GM10248 (cell line): ENCODE measurements at regions not wholly inside any gene's neighbourhood (a gene's known extent, or its start where the extent isn't known, plus 50 kb on each side); places are given as distances from the start of the nearest gene placed in this dataset.
A peak's percentile ranks its signal among the peaks of the same experiment; 100 is the strongest.
"Not testable (repeated sequence)": the region's sequence is repeated elsewhere in the genome, so short reads cannot be mapped to it uniquely, and the experiment has no call there.

Source experiments
- CTCF ChIA-PET: fragments of 300-600 bp; sonication (Branson Sonifier 250); formaldehyde crosslinking; extraction: SDS; loops from one replicate; lab custom pipeline; 2021; ENCODE audit warnings: antibody characterized with exemption; lab: Yijun Ruan, JAX
- POLR2A ChIA-PET: fragments of 350-650 bp; sonication (Branson Sonifier 250); formaldehyde crosslinking; extraction: SDS; loops from one replicate; lab custom pipeline; 2020; ENCODE audit warnings: antibody characterized with exemption; lab: Yijun Ruan, JAX
- DNase-seq: peaks from one replicate; pipeline ENCODE4 v3.0.0; 2012; ENCODE audit errors: extremely low spot score
- TF ChIP-seq, protein P1 (sequence below): IDR thresholded peaks from 2 replicates; pipeline ENCODE4 v1.5.1; 2012; ENCODE audit warnings: mild to moderate bottlenecking, low read depth; ENCODE audit errors: extremely low read depth, missing control alignments, control extremely low read depth

DNA sequence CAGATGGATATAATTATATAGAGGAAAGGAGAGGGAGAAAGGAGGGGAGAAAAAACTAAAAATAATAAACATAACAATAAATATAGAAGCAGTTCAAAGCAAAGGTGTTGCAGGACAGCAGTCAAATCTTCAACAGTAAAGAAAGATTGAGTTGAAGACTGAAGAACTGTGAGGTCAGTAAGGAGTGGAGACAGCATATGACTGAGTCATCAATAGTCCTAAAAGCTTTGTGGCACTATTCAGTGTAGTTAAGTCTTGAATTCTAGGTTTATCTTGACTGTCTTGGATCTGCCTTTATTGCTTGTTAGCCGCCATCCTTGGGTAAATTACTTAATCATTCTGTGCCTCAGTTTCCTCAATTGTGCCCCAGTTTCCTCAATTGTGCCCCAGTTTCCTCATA, 137.0 kb downstream of the MRPS30 start:
- POLR2A ChIA-PET = no interaction called here
- DNase-seq = no peak
- TF ChIP-seq, protein P1, sequence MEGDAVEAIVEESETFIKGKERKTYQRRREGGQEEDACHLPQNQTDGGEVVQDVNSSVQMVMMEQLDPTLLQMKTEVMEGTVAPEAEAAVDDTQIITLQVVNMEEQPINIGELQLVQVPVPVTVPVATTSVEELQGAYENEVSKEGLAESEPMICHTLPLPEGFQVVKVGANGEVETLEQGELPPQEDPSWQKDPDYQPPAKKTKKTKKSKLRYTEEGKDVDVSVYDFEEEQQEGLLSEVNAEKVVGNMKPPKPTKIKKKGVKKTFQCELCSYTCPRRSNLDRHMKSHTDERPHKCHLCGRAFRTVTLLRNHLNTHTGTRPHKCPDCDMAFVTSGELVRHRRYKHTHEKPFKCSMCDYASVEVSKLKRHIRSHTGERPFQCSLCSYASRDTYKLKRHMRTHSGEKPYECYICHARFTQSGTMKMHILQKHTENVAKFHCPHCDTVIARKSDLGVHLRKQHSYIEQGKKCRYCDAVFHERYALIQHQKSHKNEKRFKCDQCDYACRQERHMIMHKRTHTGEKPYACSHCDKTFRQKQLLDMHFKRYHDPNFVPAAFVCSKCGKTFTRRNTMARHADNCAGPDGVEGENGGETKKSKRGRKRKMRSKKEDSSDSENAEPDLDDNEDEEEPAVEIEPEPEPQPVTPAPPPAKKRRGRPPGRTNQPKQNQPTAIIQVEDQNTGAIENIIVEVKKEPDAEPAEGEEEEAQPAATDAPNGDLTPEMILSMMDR = no peak
- CTCF ChIA-PET = no interaction called here

DNA sequence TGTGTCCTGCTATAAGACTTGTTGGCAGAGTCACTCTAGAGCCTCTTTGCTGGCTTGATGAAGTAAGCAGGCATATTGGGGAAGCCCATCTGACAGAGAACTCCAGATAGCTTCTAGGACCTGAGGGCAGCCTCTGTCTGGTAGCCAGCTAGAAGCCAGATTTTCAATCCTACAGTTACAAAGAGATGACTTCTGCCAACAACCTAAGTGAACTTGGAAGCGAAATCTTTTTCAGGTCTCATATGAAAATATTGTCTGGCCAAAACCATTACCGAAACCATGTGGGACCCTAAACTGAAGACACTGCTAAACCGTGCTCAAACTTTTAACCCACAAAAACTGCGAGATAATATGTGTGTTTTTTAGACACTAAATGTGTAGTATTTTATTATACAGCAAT, 140.9 kb downstream of the MRPS30 start:
- DNase-seq = no peak
- ChIA-PET CTCF (interaction anchor here (1.3 to 1.6 kb wide), 2 partner anchors 16 to 61 kb away, joined by 3 read pairs; no protein-coding TSS in a partner anchor), POLR2A (no interaction called here)
- TF ChIP-seq, protein P1 = no peak

DNA sequence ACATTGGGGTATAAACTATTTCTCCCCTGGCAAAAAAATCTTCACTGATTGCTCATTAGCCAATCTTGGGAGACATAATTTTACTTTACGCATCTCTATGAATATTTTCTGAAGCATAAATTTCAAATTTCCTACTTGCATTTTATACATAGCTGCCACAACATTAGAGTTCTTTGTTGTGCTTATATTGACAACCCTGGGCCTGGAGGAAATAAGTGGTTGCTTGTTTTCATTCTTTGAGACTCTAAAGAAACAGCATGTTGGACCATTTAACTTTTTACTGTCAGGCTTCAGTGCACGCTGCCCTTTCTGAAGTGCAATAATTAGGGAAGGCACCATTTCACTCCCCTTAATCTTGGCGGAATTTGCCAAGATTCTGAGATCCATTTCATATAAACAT, 142.6 kb downstream of the MRPS30 start:
- no peak for DNase-seq
- TF ChIP-seq, protein P1 = no peak
- ChIA-PET POLR2A (no interaction called here), CTCF (interaction anchor here (1.3 to 2.4 kb wide), 2 partner anchors 9 to 63 kb away, joined by 3 to 13 read pairs; no protein-coding TSS in a partner anchor)

DNA sequence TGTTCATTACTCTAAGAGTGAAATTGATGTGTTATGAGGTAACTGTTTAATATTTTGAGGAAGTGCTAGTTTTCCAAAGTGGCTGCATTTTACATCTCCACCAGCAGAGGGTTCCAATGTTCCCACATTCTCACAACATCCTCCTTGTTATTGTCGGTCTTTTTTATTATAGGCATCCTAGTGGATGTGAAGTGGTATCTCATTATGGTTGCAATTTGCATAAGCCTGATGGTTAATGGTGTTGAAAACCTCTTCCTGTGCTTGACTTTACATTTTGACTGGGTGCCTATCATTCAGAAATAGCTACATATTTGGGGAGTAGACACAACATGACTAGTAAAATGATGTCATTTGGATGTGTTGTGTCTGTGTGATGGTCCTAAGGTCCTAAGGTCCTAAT, 143.6 kb downstream of the MRPS30 start:
- ChIA-PET CTCF (interaction anchor here (0.8 to 2.5 kb wide), 11 partner anchors 9 to 123 kb away, joined by 3 to 18 read pairs (median 4); no protein-coding TSS in a partner anchor), POLR2A (no interaction called here)
- TF ChIP-seq, protein P1 = peak; percentile 49
- peak; percentile 20 for DNase-seq

DNA sequence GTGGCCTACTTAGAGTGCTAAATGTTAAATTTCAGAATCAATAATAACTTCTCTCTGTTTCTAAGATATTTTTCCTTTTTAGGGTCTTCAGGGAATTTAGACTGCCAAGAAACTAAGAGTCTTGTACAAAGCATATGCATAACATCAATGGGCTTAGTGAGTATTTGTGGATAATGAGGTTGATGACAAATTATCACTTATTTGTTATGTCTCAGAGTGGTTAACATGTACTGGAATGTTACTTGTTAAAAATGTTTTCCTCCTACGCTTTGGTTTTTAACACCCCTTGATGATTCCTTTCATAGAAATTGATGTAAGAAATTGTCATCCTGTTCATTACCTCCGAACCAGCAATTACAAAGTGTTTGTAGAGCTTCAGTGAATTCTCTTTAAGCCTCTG, 144.3 kb downstream of the MRPS30 start:
- no peak for DNase-seq
- POLR2A ChIA-PET = no interaction called here
- CTCF ChIA-PET = interaction anchor here (0.8 to 2.5 kb wide), 12 partner anchors 8 to 124 kb away, joined by 3 to 18 read pairs (median 4); no protein-coding TSS in a partner anchor
- TF ChIP-seq, protein P1 = no peak

DNA sequence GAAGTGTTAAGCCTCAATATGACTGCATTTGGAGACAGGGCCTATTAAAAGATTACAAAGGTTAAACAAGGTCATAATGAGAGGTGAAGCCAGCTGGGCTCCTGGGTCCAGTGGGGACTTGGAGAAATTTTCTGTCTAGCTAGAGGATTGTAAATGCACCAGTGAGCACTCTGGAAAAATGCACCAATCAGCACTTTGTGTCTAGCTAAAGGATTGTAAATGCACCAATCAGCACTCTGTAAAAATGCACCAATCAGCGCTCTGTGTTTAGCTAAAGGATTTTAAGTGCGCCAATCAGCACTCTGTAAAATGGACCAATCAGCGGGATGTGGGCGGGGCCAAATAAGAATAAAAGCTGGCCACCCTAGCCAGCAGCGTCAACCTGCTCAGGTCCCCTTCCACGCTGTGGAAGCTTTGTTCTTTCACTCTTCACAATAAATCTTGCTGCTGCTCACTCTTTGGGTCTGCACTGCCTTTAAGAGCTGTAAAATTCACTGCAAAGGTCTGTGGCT, 150.3 kb downstream of the MRPS30 start:
- DNase-seq = not testable (repeated sequence)
- CTCF ChIA-PET = interaction anchor here (1.0 kb wide), 1 partner anchor 17 kb away, joined by 3 read pairs; no protein-coding TSS in a partner anchor

DNA sequence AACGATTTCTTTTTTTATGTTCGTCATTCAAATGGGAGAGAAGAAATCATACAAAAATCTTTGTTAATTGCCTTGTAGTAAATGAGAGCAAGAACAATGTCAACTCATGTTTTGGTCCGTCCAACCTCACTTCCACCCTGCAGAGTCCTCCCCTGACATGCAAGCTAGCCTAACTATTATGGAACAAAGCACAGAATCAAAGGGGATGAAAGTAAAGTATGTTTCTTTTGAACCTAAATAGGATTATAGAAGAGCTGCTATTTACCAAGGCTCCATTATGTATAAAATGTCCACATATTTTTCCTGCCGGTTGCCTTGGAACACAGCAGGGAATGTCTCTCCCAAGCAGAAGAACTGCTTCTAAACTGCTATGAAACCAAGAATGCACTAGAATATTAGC, 161.1 kb downstream of the MRPS30 start:
- CTCF ChIA-PET = interaction anchor here (1.3 to 1.7 kb wide), 3 partner anchors 8 to 17 kb away, joined by 3 to 5 read pairs (median 4); no protein-coding TSS in a partner anchor
- TF ChIP-seq, protein P1 = no peak
- POLR2A ChIA-PET = no interaction called here
- DNase-seq = no peak

More for the DNA sequence above, 150.3 kb downstream of the MRPS30 start:
- POLR2A ChIA-PET = not testable (repeated sequence)

DNA sequence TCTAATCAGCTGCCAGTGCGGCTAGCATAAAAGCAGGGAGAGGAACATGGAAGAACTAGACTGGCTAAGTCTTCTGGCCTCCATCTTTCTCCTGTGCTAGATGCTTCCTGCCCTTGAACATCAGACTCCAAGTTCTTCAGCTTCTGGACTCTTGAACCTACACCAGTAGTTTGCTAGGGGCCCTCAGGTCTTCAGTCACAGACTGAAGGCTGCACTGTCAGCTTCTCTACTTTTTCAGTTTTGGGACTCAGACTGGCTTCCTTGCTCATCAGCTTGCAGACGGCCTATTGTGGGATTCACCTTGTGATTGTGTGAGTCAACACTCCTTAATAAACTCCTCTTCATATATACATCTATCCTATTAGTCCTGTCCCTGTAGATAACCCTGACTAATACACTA, 162.2 kb downstream of the MRPS30 start:
- CTCF ChIA-PET = interaction anchor here (1.4 kb wide), 1 partner anchor 30 kb away, joined by 4 read pairs; no protein-coding TSS in a partner anchor
- DNase-seq, POLR2A ChIA-PET: not testable (repeated sequence)
